ENCODE measurements at regions not wholly inside any gene's neighbourhood (a gene's known extent, or its start where the extent isn't known, plus 50 kb on each side); places are given as distances from the start of the nearest gene placed in this dataset.

DNA sequence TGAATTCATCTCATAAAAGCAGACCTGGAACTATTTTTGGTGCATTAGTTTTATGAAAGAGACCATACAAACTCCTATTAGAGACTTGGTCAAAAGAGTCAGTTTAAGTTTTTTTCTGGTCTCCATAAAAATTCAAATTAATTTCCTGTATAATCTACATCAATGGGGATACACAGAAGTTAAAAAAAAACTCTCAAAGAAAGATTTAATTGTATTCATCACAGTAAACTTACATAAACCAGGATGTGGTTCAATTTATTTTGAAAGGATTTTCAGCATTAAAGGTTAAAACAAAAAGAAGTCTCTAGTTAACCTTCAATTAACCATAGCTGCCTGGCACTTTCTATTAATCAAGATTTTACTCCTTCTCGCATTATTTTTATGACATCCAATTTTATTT, 530.3 kb upstream of the KCNMB2 start:
- TF ChIP-seq EZH2phosphoT487 (IDR thresholded peaks at IDR 0.05; ENCODE audit: borderline replicate concordance, low read length), result no peak
- TF ChIP-seq, protein P1, sequence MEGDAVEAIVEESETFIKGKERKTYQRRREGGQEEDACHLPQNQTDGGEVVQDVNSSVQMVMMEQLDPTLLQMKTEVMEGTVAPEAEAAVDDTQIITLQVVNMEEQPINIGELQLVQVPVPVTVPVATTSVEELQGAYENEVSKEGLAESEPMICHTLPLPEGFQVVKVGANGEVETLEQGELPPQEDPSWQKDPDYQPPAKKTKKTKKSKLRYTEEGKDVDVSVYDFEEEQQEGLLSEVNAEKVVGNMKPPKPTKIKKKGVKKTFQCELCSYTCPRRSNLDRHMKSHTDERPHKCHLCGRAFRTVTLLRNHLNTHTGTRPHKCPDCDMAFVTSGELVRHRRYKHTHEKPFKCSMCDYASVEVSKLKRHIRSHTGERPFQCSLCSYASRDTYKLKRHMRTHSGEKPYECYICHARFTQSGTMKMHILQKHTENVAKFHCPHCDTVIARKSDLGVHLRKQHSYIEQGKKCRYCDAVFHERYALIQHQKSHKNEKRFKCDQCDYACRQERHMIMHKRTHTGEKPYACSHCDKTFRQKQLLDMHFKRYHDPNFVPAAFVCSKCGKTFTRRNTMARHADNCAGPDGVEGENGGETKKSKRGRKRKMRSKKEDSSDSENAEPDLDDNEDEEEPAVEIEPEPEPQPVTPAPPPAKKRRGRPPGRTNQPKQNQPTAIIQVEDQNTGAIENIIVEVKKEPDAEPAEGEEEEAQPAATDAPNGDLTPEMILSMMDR (IDR thresholded peaks at IDR 0.05; ENCODE audit: low read depth, low read length, poor library complexity, severe bottlenecking), result no peak
- H3K36me3 ChIP-seq (ENCODE audit: control insufficient read depth, low read length), result no peaks in the 10 kb centered on the region
- no peaks in the 10 kb centered on the region for H3K9me2 ChIP-seq (replicated peaks; ENCODE audit: control insufficient read depth, low read length)

DNA sequence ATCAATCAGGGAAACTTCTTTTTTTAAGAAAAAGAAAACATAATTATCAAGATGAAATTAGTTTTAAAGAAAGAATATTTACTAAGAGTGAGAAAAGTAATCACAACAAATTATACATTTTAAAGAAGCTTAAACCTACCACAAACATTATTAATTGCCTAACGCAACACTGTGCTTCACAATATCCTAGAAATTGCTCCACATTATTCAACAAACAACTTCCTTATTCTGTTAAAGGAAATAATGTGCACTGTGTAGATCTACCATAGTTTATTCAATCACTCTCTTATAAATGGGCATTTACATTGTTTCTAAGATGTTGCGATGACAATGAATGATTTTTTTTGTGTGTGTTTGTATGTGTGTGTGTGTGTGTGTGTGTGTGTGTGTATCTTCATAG, 525.9 kb upstream of the KCNMB2 start:
- no peak overlapping the region for H3K27ac ChIP-seq (ENCODE audit: low read depth, low read length)
- no peaks in the 10 kb centered on the region for H4K20me1 ChIP-seq (ENCODE audit: control insufficient read depth, insufficient read depth, low read depth, low read length)
- no peak overlapping the region for H3K4me2 ChIP-seq (ENCODE audit: low read length)
- no peak for TF ChIP-seq EZH2phosphoT487 (IDR thresholded peaks at IDR 0.05; ENCODE audit: borderline replicate concordance, low read length)
- TF ChIP-seq, protein P1 (IDR thresholded peaks at IDR 0.05; ENCODE audit: low read depth, low read length, poor library complexity, severe bottlenecking), result no peak
- H3K9me3 ChIP-seq (ENCODE audit: control insufficient read depth, insufficient read depth, low read length), result no peaks in the 10 kb centered on the region; the same call in 1 of the 2 replicates
- no peaks in the 10 kb centered on the region; the same call in 1 of the 2 replicates for H3F3A ChIP-seq (ENCODE audit: control insufficient read depth, insufficient read depth)
- H3K79me2 ChIP-seq (ENCODE audit: control insufficient read depth, low read length), result no peaks in the 10 kb centered on the region
- no peaks in the 10 kb centered on the region for H3K27me3 ChIP-seq (ENCODE audit: control insufficient read depth, low read length)
- no peak overlapping the region for H3K4me3 ChIP-seq (ENCODE audit: low read length)
- H3K4me1 ChIP-seq (ENCODE audit: control insufficient read depth, low read length), result peaks cover 14% of the 10 kb centered on the region
- no peaks in the 10 kb centered on the region for H3K9me2 ChIP-seq (replicated peaks; ENCODE audit: control insufficient read depth, low read length)
- H3K36me3 ChIP-seq (ENCODE audit: control insufficient read depth, low read length), result no peaks in the 10 kb centered on the region

More for the DNA sequence above, 530.3 kb upstream of the KCNMB2 start:
- Histone ChIP-seq H3K4me2 (ENCODE audit: low read length) (no peak overlapping the region), H3K27ac (ENCODE audit: low read depth, low read length) (no peak overlapping the region), H3K27me3 (ENCODE audit: control insufficient read depth, low read length) (no peaks in the 10 kb centered on the region), H4K20me1 (ENCODE audit: control insufficient read depth, insufficient read depth, low read depth, low read length) (no peaks in the 10 kb centered on the region), H3K4me1 (ENCODE audit: control insufficient read depth, low read length) (peaks cover 17% of the 10 kb centered on the region), H3K9me3 (ENCODE audit: control insufficient read depth, insufficient read depth, low read length) (no peaks in the 10 kb centered on the region; the same call in 1 of the 2 replicates), H3K79me2 (ENCODE audit: control insufficient read depth, low read length) (no peaks in the 10 kb centered on the region), H3K4me3 (ENCODE audit: low read length) (no peak overlapping the region), H3F3A (ENCODE audit: control insufficient read depth, insufficient read depth) (no peaks in the 10 kb centered on the region)

DNA sequence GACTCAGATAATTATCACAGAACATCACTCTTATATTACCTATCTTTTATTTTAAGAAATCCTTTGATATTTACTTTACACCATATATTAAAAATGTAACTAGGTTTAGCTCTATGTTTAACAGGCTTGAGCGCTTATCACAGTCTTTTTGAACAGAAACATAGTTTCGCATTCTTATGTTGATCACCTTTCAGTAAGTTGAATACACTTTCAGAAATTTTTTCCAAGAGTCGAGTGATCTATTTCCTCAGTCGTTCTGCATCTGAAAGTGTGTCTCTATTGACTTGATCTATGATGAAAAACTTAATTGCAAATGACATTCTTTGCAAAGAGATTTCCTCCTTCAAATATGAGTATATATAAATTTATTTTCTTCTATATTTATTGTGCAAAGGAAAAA, 516.6 kb upstream of the KCNMB2 start:
- Histone ChIP-seq H3K27ac (ENCODE audit: low read depth, low read length) (no peak overlapping the region), H3K4me2 (ENCODE audit: low read length) (no peak overlapping the region), H3K4me3 (ENCODE audit: low read length) (no peak overlapping the region), H3K9me3 (ENCODE audit: control insufficient read depth, insufficient read depth, low read length) (no peaks in the 10 kb centered on the region), H4K20me1 (ENCODE audit: control insufficient read depth, insufficient read depth, low read depth, low read length) (no peaks in the 10 kb centered on the region), H3F3A (ENCODE audit: control insufficient read depth, insufficient read depth) (no peaks in the 10 kb centered on the region), H3K9me2 (replicated peaks; ENCODE audit: control insufficient read depth, low read length) (no peaks in the 10 kb centered on the region), H3K36me3 (ENCODE audit: control insufficient read depth, low read length) (no peaks in the 10 kb centered on the region), H3K79me2 (ENCODE audit: control insufficient read depth, low read length) (no peaks in the 10 kb centered on the region), H3K4me1 (ENCODE audit: control insufficient read depth, low read length) (no peaks in the 10 kb centered on the region), H3K27me3 (ENCODE audit: control insufficient read depth, low read length) (no peaks in the 10 kb centered on the region)
- TF ChIP-seq, protein P1 (IDR thresholded peaks at IDR 0.05; ENCODE audit: low read depth, low read length, poor library complexity, severe bottlenecking), result no peak
- no peak for TF ChIP-seq EZH2phosphoT487 (IDR thresholded peaks at IDR 0.05; ENCODE audit: borderline replicate concordance, low read length)
